IMR-90 (cell line): ENCODE measurements at regions not wholly inside any gene's neighbourhood (a gene's known extent, or its start where the extent isn't known, plus 50 kb on each side); places are given as distances from the start of the nearest gene placed in this dataset.

Experiments
- ATAC-seq: fragments of 200-7000 bp; cut with Tn5 transposase; 2 replicates; pipeline ENCODE4 v1.9.1; 2020; ENCODE audit warnings: low read depth, mild to moderate bottlenecking, moderate library complexity
- BruUV-seq: library from RNA; stranded (reverse); fragments of 400-500 nt; replicated peaks from 2 replicates; lab custom pipeline; 2021; lab: Mats Ljungman, UMichigan
- CTCF ChIA-PET: fragments of 300-600 bp; formaldehyde crosslinking; extraction: SDS; loops from one replicate; lab custom pipeline; 2021; ENCODE audit warnings: antibody characterized with exemption; lab: Yijun Ruan, JAX
- POLR2A ChIA-PET: fragments of 300-600 bp; sonication (Branson Sonifier 250); formaldehyde crosslinking; loops from one replicate; lab custom pipeline; 2022; ENCODE audit warnings: antibody characterized with exemption; ENCODE audit not compliant: unreplicated experiment; lab: Charles Lee
- DNase-seq: peaks from one replicate; pipeline ENCODE4 v3.0.0; 2013
- H2AFZ ChIP-seq: replicated peaks from 2 replicates; pipeline ENCODE3; 2013; ENCODE audit warnings: low read length, mild to moderate bottlenecking; ENCODE audit not compliant: poor library complexity
- H2AK5ac ChIP-seq: 2 replicates; pipeline ENCODE4 v1.6.1; 2013; ENCODE audit warnings: low read depth, low read length, inconsistent platforms
- H2AK9ac ChIP-seq: replicated peaks from 2 replicates; pipeline ENCODE3; 2013; ENCODE audit warnings: mild to moderate bottlenecking, low read depth, low read length, moderate library complexity; ENCODE audit not compliant: poor library complexity
- H2BK120ac ChIP-seq: 2 replicates; pipeline ENCODE4 v1.6.1; 2013; ENCODE audit warnings: low read depth, low read length, inconsistent platforms
- H2BK15ac ChIP-seq: 3 replicates; pipeline ENCODE4 v1.6.1; 2013; ENCODE audit warnings: low read depth, low read length, inconsistent platforms
- H2BK20ac ChIP-seq: 2 replicates; pipeline ENCODE4 v1.6.1; 2013; ENCODE audit warnings: low read depth, mild to moderate bottlenecking, inconsistent platforms, low read length, moderate library complexity
- H2BK5ac ChIP-seq: 2 replicates; pipeline ENCODE4 v1.6.1; 2013; ENCODE audit warnings: mild to moderate bottlenecking, low read depth, low read length, inconsistent platforms; ENCODE audit not compliant: poor library complexity, severe bottlenecking
- H3K14ac ChIP-seq: replicated peaks from 2 replicates; pipeline ENCODE4 v1.6.1; 2013; ENCODE audit warnings: low read depth, low read length, inconsistent platforms
- H3K18ac ChIP-seq: 2 replicates; pipeline ENCODE4 v1.6.1; 2013; ENCODE audit warnings: low read depth, low read length, control low read depth
- H3K23ac ChIP-seq: 2 replicates; pipeline ENCODE4 v1.6.1; 2013; ENCODE audit warnings: low read depth, low read length, inconsistent platforms
- H3K27ac ChIP-seq: 2 replicates; pipeline ENCODE4 v1.5.1; 2013; ENCODE audit warnings: mild to moderate bottlenecking, control low read depth, low read length; ENCODE audit not compliant: insufficient read depth
- H3K27me3 ChIP-seq: 2 replicates; pipeline ENCODE4 v1.6.1; 2013; ENCODE audit warnings: low read length; ENCODE audit not compliant: control insufficient read depth, insufficient read depth
- H3K36me3 ChIP-seq: 2 replicates; pipeline ENCODE4 v1.6.1; 2013; ENCODE audit warnings: low read length, mixed read lengths; ENCODE audit not compliant: control insufficient read depth, insufficient read depth
- H3K4ac ChIP-seq: 2 replicates; pipeline ENCODE4 v1.6.1; 2013; ENCODE audit warnings: low read depth, low read length, inconsistent platforms
- H3K4me1 ChIP-seq: 2 replicates; pipeline ENCODE4 v1.6.1; 2013; ENCODE audit warnings: low read length, mixed read lengths; ENCODE audit not compliant: control insufficient read depth, insufficient read depth
- H3K4me2 ChIP-seq: 2 replicates; pipeline ENCODE4 v1.6.1; 2013; ENCODE audit warnings: low read depth, mild to moderate bottlenecking, control low read depth, low read length, moderate library complexity
- H3K4me3 ChIP-seq: 2 replicates; pipeline ENCODE4 v1.5.1; 2013; ENCODE audit warnings: low read depth, mild to moderate bottlenecking, control low read depth, low read length, moderate library complexity; ENCODE audit not compliant: insufficient read depth
- H3K56ac ChIP-seq: 2 replicates; pipeline ENCODE4 v1.6.1; 2013; ENCODE audit warnings: low read length, inconsistent platforms; ENCODE audit not compliant: insufficient read depth; ENCODE audit errors: extremely low read depth
- H3K79me1 ChIP-seq, 2 experiments: 2 replicates each; pipeline ENCODE4 v1.6.1; 2013; ENCODE audit warnings: low read length in 2 of 2, inconsistent platforms in 1 of 2, low read depth in 1 of 2
- H3K9ac ChIP-seq: 2 replicates; pipeline ENCODE4 v1.6.1; 2013; ENCODE audit warnings: low read depth, low read length, control low read depth
- H3K9me1 ChIP-seq: 2 replicates; pipeline ENCODE4 v1.6.1; 2013; ENCODE audit warnings: low read length, inconsistent platforms; ENCODE audit not compliant: insufficient read depth
- H3K9me3 ChIP-seq: 2 replicates; pipeline ENCODE4 v1.6.1; 2013; ENCODE audit warnings: low read length; ENCODE audit not compliant: control insufficient read depth, insufficient read depth
- H4K20me1 ChIP-seq: 2 replicates; pipeline ENCODE4 v1.6.1; 2013; ENCODE audit warnings: low read length, inconsistent platforms; ENCODE audit not compliant: insufficient read depth
- H4K5ac ChIP-seq: 2 replicates; pipeline ENCODE4 v1.6.1; 2013; ENCODE audit warnings: mild to moderate bottlenecking, low read depth, low read length, control low read depth
- H4K8ac ChIP-seq, 2 experiments: 2 replicates each; pipeline ENCODE4 v1.6.1; 2013; ENCODE audit warnings: low read depth in 2 of 2, low read length in 2 of 2, control low read depth in 1 of 2, inconsistent platforms in 1 of 2
- H4K91ac ChIP-seq: 2 replicates; pipeline ENCODE4 v1.6.1; 2013; ENCODE audit warnings: low read depth, low read length, inconsistent platforms; ENCODE audit not compliant: insufficient read depth
- BHLHE40 ChIP-seq: fragments of 150-350 bp; IDR thresholded peaks from 2 replicates; pipeline ENCODE4 v1.6.1; 2016; ENCODE audit warnings: mild to moderate bottlenecking, low read depth, low read length
- CEBPB ChIP-seq: IDR thresholded peaks from 2 replicates; pipeline ENCODE4 v1.6.1; 2012; ENCODE audit warnings: low read depth, low read length, improper control_type of control experiment
- CHD1 ChIP-seq: IDR thresholded peaks from 2 replicates; pipeline ENCODE4 v1.6.1; 2012; ENCODE audit warnings: low read depth, low read length, improper control_type of control experiment
- FOS ChIP-seq: fragments of 150-350 bp; IDR thresholded peaks from 2 replicates; pipeline ENCODE4 v1.6.1; 2016; ENCODE audit warnings: low read depth, low read length
- MAFK ChIP-seq: IDR thresholded peaks from 2 replicates; pipeline ENCODE4 v1.6.1; 2012; ENCODE audit warnings: low read depth, low read length, improper control_type of control experiment
- MAZ ChIP-seq: IDR thresholded peaks from 2 replicates; pipeline ENCODE4 v1.6.1; 2012; ENCODE audit warnings: low read depth, mild to moderate bottlenecking, low read length, improper control_type of control experiment, moderate library complexity, borderline replicate concordance
- MXI1 ChIP-seq: IDR thresholded peaks from 2 replicates; pipeline ENCODE4 v1.6.1; 2012; ENCODE audit warnings: low read depth, mild to moderate bottlenecking, low read length, moderate library complexity, borderline replicate concordance
- NFE2L2 ChIP-seq: fragments of 150-350 bp; IDR thresholded peaks from 2 replicates; pipeline ENCODE4 v1.6.1; 2016; ENCODE audit warnings: low read depth, mild to moderate bottlenecking, low read length
- POLR2A ChIP-seq: IDR thresholded peaks from 2 replicates; pipeline ENCODE4 v1.6.1; 2012; ENCODE audit warnings: mild to moderate bottlenecking, low read depth, low read length
- RAD21 ChIP-seq: IDR thresholded peaks from 2 replicates; pipeline ENCODE4 v1.6.1; 2012; ENCODE audit warnings: low read length, improper control_type of control experiment
- RCOR1 ChIP-seq: IDR thresholded peaks from 2 replicates; pipeline ENCODE4 v1.6.1; 2012; ENCODE audit warnings: mild to moderate bottlenecking, low read length, improper control_type of control experiment; ENCODE audit not compliant: insufficient replicate concordance
- RFX5 ChIP-seq: IDR thresholded peaks from 2 replicates; pipeline ENCODE4 v1.8.0; 2012; ENCODE audit warnings: low read depth, mild to moderate bottlenecking, low read length, moderate library complexity
- SMC3 ChIP-seq: fragments of 150-350 bp; IDR thresholded peaks from 2 replicates; pipeline ENCODE4 v1.6.1; 2016; ENCODE audit warnings: low read depth, mild to moderate bottlenecking, antibody characterized with exemption, low read length, moderate library complexity
- USF2 ChIP-seq: fragments of 150-350 bp; IDR thresholded peaks from 2 replicates; pipeline ENCODE4 v1.6.1; 2017; ENCODE audit warnings: mild to moderate bottlenecking, antibody characterized with exemption, low read length, low read depth
- WGBS, 2 experiments: methylation state at CpG; one replicate each; pipeline versions ENCODE4 v1.1.5 to v1.1.7; 2013; ENCODE audit warnings: missing lambda C conversion rate in 2 of 2; ENCODE audit not compliant: insufficient read length in 1 of 2; ENCODE audit errors: extremely low coverage in 2 of 2; 5-methylcytosine and 5-hydroxymethylcytosine counted together
- dilution Hi-C: fragments of 300-500 bp; cut with HindIII; formaldehyde crosslinking; loops from one replicate; pipeline ENCODE4 v1.14.3; 2018; ENCODE audit warnings: low sequenced_read_pairs; ENCODE audit not compliant: unreplicated experiment
- in situ Hi-C: fragments of 300-500 bp; cut with MboI; formaldehyde crosslinking; loops from 3 replicates; pipeline ENCODE4 v1.14.3; 2019; ENCODE audit warnings: low sequenced_read_pairs, inconsistent platforms, mixed read lengths
- intact Hi-C: fragments of 100-400 bp; cut with micrococcal nuclease; formaldehyde crosslinking; loops from 2 replicates; pipeline ENCODE4 v1.10.0; 2022
- TF ChIP-seq, protein P1 (sequence below): fragments of 150-350 bp; IDR thresholded peaks from 2 replicates; pipeline ENCODE4 v1.6.1; 2016; ENCODE audit warnings: low read depth, mild to moderate bottlenecking, low read length, moderate library complexity, borderline replicate concordance
- TF ChIP-seq, protein P2 (sequence below): conservative IDR thresholded peaks from 2 replicates; pipeline ENCODE4 v1.5.1; 2012; ENCODE audit warnings: mild to moderate bottlenecking, low read depth, low read length, improper control_type of control experiment

DNA sequence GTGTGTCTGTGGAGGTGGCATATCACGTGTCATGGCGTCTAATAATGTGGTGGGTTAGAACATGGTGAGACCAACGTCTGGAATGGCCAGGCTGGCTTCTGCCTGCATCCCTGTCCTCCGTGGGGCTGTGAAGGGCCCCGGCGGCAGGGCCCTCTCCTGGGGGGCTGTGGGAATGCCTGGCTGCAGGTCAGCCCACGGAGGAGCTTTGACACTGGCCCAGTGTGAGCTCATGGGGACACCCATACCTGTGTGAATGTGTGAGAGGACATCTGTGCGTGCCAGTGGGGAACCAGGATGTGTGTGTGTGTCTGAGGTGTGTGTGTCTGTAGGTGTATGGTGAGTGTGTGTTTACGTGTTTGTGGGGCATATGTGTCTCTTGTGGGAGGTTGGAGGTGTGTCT is 300.1 kb downstream of the TEX29 start:
- H4K20me1 ChIP-seq, result no peaks in the 10 kb centered on the region
- H2AK9ac ChIP-seq, result no peak overlapping the region
- no peak overlapping the region for H3K9ac ChIP-seq
- no peak for ATAC-seq
- DNase-seq, result no peak
- no peaks in the 10 kb centered on the region for H3K27me3 ChIP-seq
- POLR2A ChIA-PET, result no interaction called here
- H2BK120ac ChIP-seq, result no peak overlapping the region
- no peak overlapping the region for H3K4ac ChIP-seq
- no peaks in the 10 kb centered on the region for H3K9me1 ChIP-seq
- H2AFZ ChIP-seq, result no peak overlapping the region
- H3K18ac ChIP-seq, result no peak overlapping the region
- H3K23ac ChIP-seq, result no peak overlapping the region
- H2BK15ac ChIP-seq, result no peak overlapping the region
- no TSS peak for BruUV-seq
- no peak overlapping the region for H3K14ac ChIP-seq
- H2AK5ac ChIP-seq, result no peak overlapping the region
- H3K27ac ChIP-seq, result no peak overlapping the region
- H2BK5ac ChIP-seq, result peak overlapping the region; percentile 82
- H3K56ac ChIP-seq, result no peak overlapping the region
- CTCF ChIA-PET, result no interaction called here
- in situ Hi-C loops, result no loop called here
- no peak overlapping the region for H4K5ac ChIP-seq
- no peaks in the 10 kb centered on the region for H3K4me1 ChIP-seq
- dilution Hi-C loops, result no loop called here
- peaks cover 37% of the 10 kb centered on the region for H3K9me3 ChIP-seq
- no peak overlapping the region for H4K8ac ChIP-seq
- no peak for TF ChIP-seq POLR2A
- no peak for TF ChIP-seq BHLHE40
- no peak for TF ChIP-seq CHD1
- no peak for TF ChIP-seq SMC3
- TF ChIP-seq MXI1, result no peak
- TF ChIP-seq, protein P1, sequence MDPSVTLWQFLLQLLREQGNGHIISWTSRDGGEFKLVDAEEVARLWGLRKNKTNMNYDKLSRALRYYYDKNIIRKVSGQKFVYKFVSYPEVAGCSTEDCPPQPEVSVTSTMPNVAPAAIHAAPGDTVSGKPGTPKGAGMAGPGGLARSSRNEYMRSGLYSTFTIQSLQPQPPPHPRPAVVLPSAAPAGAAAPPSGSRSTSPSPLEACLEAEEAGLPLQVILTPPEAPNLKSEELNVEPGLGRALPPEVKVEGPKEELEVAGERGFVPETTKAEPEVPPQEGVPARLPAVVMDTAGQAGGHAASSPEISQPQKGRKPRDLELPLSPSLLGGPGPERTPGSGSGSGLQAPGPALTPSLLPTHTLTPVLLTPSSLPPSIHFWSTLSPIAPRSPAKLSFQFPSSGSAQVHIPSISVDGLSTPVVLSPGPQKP, result no peak
- TF ChIP-seq USF2, result no peak
- no peak for TF ChIP-seq NFE2L2
- TF ChIP-seq FOS, result no peak
- no peak for TF ChIP-seq MAZ
- TF ChIP-seq CEBPB, result no peak
- TF ChIP-seq RFX5, result no peak
- no peak for TF ChIP-seq RAD21
- TF ChIP-seq, protein P2, sequence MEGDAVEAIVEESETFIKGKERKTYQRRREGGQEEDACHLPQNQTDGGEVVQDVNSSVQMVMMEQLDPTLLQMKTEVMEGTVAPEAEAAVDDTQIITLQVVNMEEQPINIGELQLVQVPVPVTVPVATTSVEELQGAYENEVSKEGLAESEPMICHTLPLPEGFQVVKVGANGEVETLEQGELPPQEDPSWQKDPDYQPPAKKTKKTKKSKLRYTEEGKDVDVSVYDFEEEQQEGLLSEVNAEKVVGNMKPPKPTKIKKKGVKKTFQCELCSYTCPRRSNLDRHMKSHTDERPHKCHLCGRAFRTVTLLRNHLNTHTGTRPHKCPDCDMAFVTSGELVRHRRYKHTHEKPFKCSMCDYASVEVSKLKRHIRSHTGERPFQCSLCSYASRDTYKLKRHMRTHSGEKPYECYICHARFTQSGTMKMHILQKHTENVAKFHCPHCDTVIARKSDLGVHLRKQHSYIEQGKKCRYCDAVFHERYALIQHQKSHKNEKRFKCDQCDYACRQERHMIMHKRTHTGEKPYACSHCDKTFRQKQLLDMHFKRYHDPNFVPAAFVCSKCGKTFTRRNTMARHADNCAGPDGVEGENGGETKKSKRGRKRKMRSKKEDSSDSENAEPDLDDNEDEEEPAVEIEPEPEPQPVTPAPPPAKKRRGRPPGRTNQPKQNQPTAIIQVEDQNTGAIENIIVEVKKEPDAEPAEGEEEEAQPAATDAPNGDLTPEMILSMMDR, result no peak
- no peak for TF ChIP-seq MAFK
- no peak for TF ChIP-seq RCOR1
- H2BK20ac ChIP-seq, result no peak overlapping the region
- no peak overlapping the region for H3K4me2 ChIP-seq
- H3K4me3 ChIP-seq, result no peak overlapping the region
- H4K91ac ChIP-seq, result no peak overlapping the region
- WGBS, 2 experiments, result 70% methylated on average over 6 of the region's 9 CpGs; no CpG with 5 or more reads in 1 of the 2 experiments
- H3K79me1 ChIP-seq, result no peaks in the 10 kb centered on the region
- intact Hi-C loops, result no loop called here
- no peaks in the 10 kb centered on the region for H3K36me3 ChIP-seq
